SK-N-MC (cell line): ENCODE measurements at regions not wholly inside any gene's neighbourhood (a gene's known extent, or its start where the extent isn't known, plus 50 kb on each side); places are given as distances from the start of the nearest gene placed in this dataset.

ENCODE experiments used
- DNase-seq: peaks from one replicate; pipeline ENCODE4 v3.0.0-alpha.2; 2011; ENCODE audit warnings: low read depth, low spot score
- H3K27ac ChIP-seq: fragments of 200-600 bp; sonication (generic); 2 replicates; pipeline ENCODE4 v1.5.1; 2016; ENCODE audit warnings: mixed run types
- H3K36me3 ChIP-seq: fragments of 200-600 bp; sonication (generic); 2 replicates; pipeline ENCODE4 v1.6.1; 2017; ENCODE audit warnings: antibody characterized with exemption, low read length, mixed read lengths; ENCODE audit not compliant: insufficient read depth
- H3K4me3 ChIP-seq: fragments of 200-600 bp; sonication (generic); 2 replicates; pipeline ENCODE4 v1.5.1; 2016
- H3K9ac ChIP-seq: fragments of 200-600 bp; sonication (generic); 2 replicates; pipeline ENCODE4 v1.8.0; 2017; ENCODE audit warnings: mixed run types, mixed read lengths; ENCODE audit not compliant: insufficient read length
- H3K9me3 ChIP-seq: fragments of 200-600 bp; sonication (generic); 2 replicates; pipeline ENCODE4 v1.6.1; 2017; ENCODE audit warnings: low read depth, mild to moderate bottlenecking, antibody characterized with exemption, low read length, moderate library complexity, mixed read lengths
- EZH2 ChIP-seq: fragments of 200-600 bp; sonication (generic); IDR thresholded peaks from one replicate; pipeline ENCODE4 v1.6.1; 2017; ENCODE audit warnings: antibody characterized with exemption
- FOXP2 ChIP-seq: optimal IDR thresholded peaks from 2 replicates; pipeline ENCODE3; 2011; ENCODE audit warnings: mild to moderate bottlenecking, moderate library complexity; ENCODE audit not compliant: insufficient read depth; ENCODE audit errors: extremely low read length, control extremely low read depth
- POLR2AphosphoS5 ChIP-seq: IDR thresholded peaks from 2 replicates; pipeline ENCODE4 v1.6.1; 2012; ENCODE audit warnings: mild to moderate bottlenecking, low read depth, low read length, borderline replicate concordance

- TF ChIP-seq FOXP2 (no peak), EZH2 (no peak), POLR2AphosphoS5 (no peak)
- no peak for DNase-seq
- H3K9ac ChIP-seq = no peak overlapping the region
Observed at GRCh38 chr10:64033711-64034110, 512.5 kb downstream of the REEP3 start.

GRCh38 chr10:64036321-64036930 lies 515.2 kb downstream of the REEP3 start:
- no peaks in the 10 kb centered on the region for H3K36me3 ChIP-seq
- H3K9me3 ChIP-seq = no peaks in the 10 kb centered on the region
- no peak overlapping the region for H3K27ac ChIP-seq
- H3K4me3 ChIP-seq = no peak overlapping the region
- DNase-seq = no peak
- TF ChIP-seq FOXP2 (no peak), POLR2AphosphoS5 (no peak), EZH2 (no peak)
- no peak overlapping the region for H3K9ac ChIP-seq

More at GRCh38 chr10:64033711-64034110, 512.5 kb downstream of the REEP3 start:
- H3K27ac ChIP-seq = no peak overlapping the region
- no peaks in the 10 kb centered on the region for H3K9me3 ChIP-seq
- no peak overlapping the region for H3K4me3 ChIP-seq
- no peaks in the 10 kb centered on the region for H3K36me3 ChIP-seq

GRCh38 chr10:64037071-64037661 lies 516.0 kb downstream of the REEP3 start:
- Histone ChIP-seq H3K36me3 (no peaks in the 10 kb centered on the region), H3K27ac (no peak overlapping the region), H3K9me3 (no peaks in the 10 kb centered on the region), H3K4me3 (no peak overlapping the region), H3K9ac (no peak overlapping the region)
- TF ChIP-seq POLR2AphosphoS5 = no peak
- no peak for TF ChIP-seq FOXP2
- no peak for TF ChIP-seq EZH2
- DNase-seq = no peak

- Histone ChIP-seq H3K9me3 (no peaks in the 10 kb centered on the region), H3K36me3 (no peaks in the 10 kb centered on the region), H3K4me3 (no peak overlapping the region), H3K27ac (no peak overlapping the region), H3K9ac (no peak overlapping the region)
- no peak for DNase-seq
- TF ChIP-seq EZH2 (no peak), FOXP2 (no peak), POLR2AphosphoS5 (no peak)
Observed at GRCh38 chr10:64038107-64038506, 516.9 kb downstream of the REEP3 start.

GRCh38 chr10:64039198-64039597 lies 518.0 kb downstream of the REEP3 start:
- no peak for TF ChIP-seq EZH2
- TF ChIP-seq FOXP2 = no peak
- no peak for TF ChIP-seq POLR2AphosphoS5
- Histone ChIP-seq H3K4me3 (no peak overlapping the region), H3K9me3 (no peaks in the 10 kb centered on the region), H3K36me3 (no peaks in the 10 kb centered on the region), H3K9ac (no peak overlapping the region), H3K27ac (no peak overlapping the region)
- no peak for DNase-seq

- Histone ChIP-seq H3K4me3 (no peak overlapping the region), H3K36me3 (no peaks in the 10 kb centered on the region)
- no peak for TF ChIP-seq EZH2
- no peak for TF ChIP-seq POLR2AphosphoS5
- TF ChIP-seq FOXP2 = no peak
Observed at GRCh38 chr10:64040781-64041180, 519.6 kb downstream of the REEP3 start.

GRCh38 chr10:64041185-64041988 lies 520.2 kb downstream of the REEP3 start:
- DNase-seq = peak; percentile 16
- TF ChIP-seq FOXP2 (no peak), EZH2 (no peak), POLR2AphosphoS5 (no peak)
- H3K4me3 ChIP-seq = no peak overlapping the region

More at GRCh38 chr10:64040781-64041180, 519.6 kb downstream of the REEP3 start:
- Histone ChIP-seq H3K9me3 (no peaks in the 10 kb centered on the region), H3K9ac (no peak overlapping the region), H3K27ac (no peak overlapping the region)
- no peak for DNase-seq

GRCh38 chr10:64041989-64042490 lies 520.8 kb downstream of the REEP3 start:
- H3K9me3 ChIP-seq = no peaks in the 10 kb centered on the region
- no peak overlapping the region for H3K9ac ChIP-seq
- no peaks in the 10 kb centered on the region for H3K36me3 ChIP-seq
- no peak for DNase-seq
- TF ChIP-seq EZH2 (no peak), FOXP2 (no peak), POLR2AphosphoS5 (no peak)
- no peak overlapping the region for H3K4me3 ChIP-seq
- no peak overlapping the region for H3K27ac ChIP-seq

More at GRCh38 chr10:64041185-64041988, 520.2 kb downstream of the REEP3 start:
- Histone ChIP-seq H3K27ac (no peak overlapping the region), H3K9me3 (no peaks in the 10 kb centered on the region), H3K36me3 (no peaks in the 10 kb centered on the region), H3K9ac (no peak overlapping the region)
